Keratinocyte (primary cell): ENCODE measurements at regions not wholly inside any gene's neighbourhood (a gene's known extent, or its start where the extent isn't known, plus 50 kb on each side); places are given as distances from the start of the nearest gene placed in this dataset.

Source experiments
- DNase-seq: peaks from one replicate; pipeline ENCODE4 v3.0.0-alpha.2; 2011; ENCODE audit warnings: low read depth, missing footprints, low spot score
- FAIRE-seq: peaks from 2 replicates; lab custom pipeline; 2011; peaks lifted over from hg19 to GRCh38; lab: Jason Lieb, UNC
- H2AFZ ChIP-seq: 2 replicates; pipeline ENCODE4 v1.6.0; 2012; ENCODE audit warnings: low read length, control low read depth, inconsistent platforms; ENCODE audit not compliant: control insufficient read depth
- H3K27ac ChIP-seq: 2 replicates; pipeline ENCODE4 v1.5.1; 2011; ENCODE audit warnings: low read length; ENCODE audit not compliant: control insufficient read depth, insufficient read depth
- H3K27me3 ChIP-seq: 3 replicates; pipeline ENCODE4 v1.6.0; 2011; ENCODE audit warnings: low read length; ENCODE audit not compliant: control insufficient read depth, insufficient read depth; ENCODE audit errors: extremely low read depth
- H3K36me3 ChIP-seq, 2 experiments: 2 replicates in 1 of 2; 3 replicates in 1 of 2; pipeline ENCODE4 v1.5.1; 2011; ENCODE audit warnings: low read length in 2 of 2, mild to moderate bottlenecking in 1 of 2; ENCODE audit not compliant: control insufficient read depth in 2 of 2, insufficient read depth in 2 of 2; ENCODE audit errors: extremely low read depth in 1 of 2
- H3K4me1 ChIP-seq: 3 replicates; pipeline ENCODE4 v1.5.1; 2011; ENCODE audit warnings: low read length; ENCODE audit not compliant: control insufficient read depth, insufficient read depth; ENCODE audit errors: extremely low read depth
- H3K4me2 ChIP-seq: 3 replicates; pipeline ENCODE4 v1.6.0; 2011; ENCODE audit warnings: low read depth, low read length; ENCODE audit not compliant: control insufficient read depth, insufficient read depth; ENCODE audit errors: extremely low read depth
- H3K4me3 ChIP-seq, 3 experiments: fragments of 200-600 bp in 1 of 3; sonication (generic) in 1 of 3; 2 replicates in 2 of 3; 3 replicates in 1 of 3; pipeline ENCODE4 v1.5.1; 2011 to 2016; ENCODE audit warnings: low read length in 3 of 3, mild to moderate bottlenecking in 3 of 3, control low read depth in 2 of 3, inconsistent platforms in 1 of 3, low read depth in 1 of 3, mixed read lengths in 1 of 3, mixed run types in 1 of 3, moderate library complexity in 1 of 3; ENCODE audit not compliant: control insufficient read depth in 2 of 3, insufficient read depth in 2 of 3; ENCODE audit errors: extremely low read depth in 1 of 3
- H3K79me2 ChIP-seq: 2 replicates; pipeline ENCODE4 v1.6.0; 2012; ENCODE audit warnings: low read length; ENCODE audit not compliant: control insufficient read depth, insufficient read depth
- H3K9ac ChIP-seq: 3 replicates; pipeline ENCODE4 v1.6.0; 2011; ENCODE audit warnings: low read length; ENCODE audit not compliant: control insufficient read depth, insufficient read depth; ENCODE audit errors: extremely low read depth
- H3K9me1 ChIP-seq: 3 replicates; pipeline ENCODE4 v1.6.0; 2011; ENCODE audit warnings: low read length; ENCODE audit not compliant: control insufficient read depth, insufficient read depth; ENCODE audit errors: extremely low read depth
- H3K9me3 ChIP-seq: 2 replicates; pipeline ENCODE4 v1.5.1; 2012; ENCODE audit warnings: low read depth, low read length; ENCODE audit not compliant: control insufficient read depth
- H4K20me1 ChIP-seq: 3 replicates; pipeline ENCODE4 v1.6.0; 2011; ENCODE audit warnings: low read length; ENCODE audit not compliant: control insufficient read depth, insufficient read depth; ENCODE audit errors: extremely low read depth
- CTCF ChIP-seq, 3 experiments: IDR thresholded peaks in 1 of 3; conservative IDR thresholded peaks in 1 of 3; optimal IDR thresholded peaks in 1 of 3; 2 replicates in 2 of 3; 3 replicates in 1 of 3; pipeline versions ENCODE3 to v1.5.1; 2011; ENCODE audit warnings: low read length in 3 of 3, mild to moderate bottlenecking in 3 of 3, moderate library complexity in 2 of 3, control low read depth in 1 of 3, inconsistent platforms in 1 of 3; ENCODE audit not compliant: insufficient read depth in 2 of 3; ENCODE audit errors: extremely low read depth in 1 of 3
- EZH2 ChIP-seq: IDR thresholded peaks from one replicate; pipeline ENCODE4 v1.6.1; 2012; ENCODE audit warnings: inconsistent platforms, mild to moderate bottlenecking, low read length, moderate library complexity
- dilution Hi-C: fragments of 300-500 bp; cut with MboI; formaldehyde crosslinking; loops from one replicate; pipeline ENCODE4 v1.7.0; 2020; ENCODE audit warnings: low sequenced_read_pairs; ENCODE audit not compliant: extremely low pct_ligation_motif_present

- no peaks in the 10 kb centered on the region for H3K27me3 ChIP-seq
- DNase-seq (no peak), FAIRE-seq (no peak)
- H2AFZ ChIP-seq, result no peak overlapping the region
- no peaks in the 10 kb centered on the region for H3K36me3 ChIP-seq
- no peaks in the 10 kb centered on the region for H3K9me3 ChIP-seq
- H3K4me2 ChIP-seq, result no peak overlapping the region
- H4K20me1 ChIP-seq, result no peaks in the 10 kb centered on the region
- H3K4me1 ChIP-seq, result peaks cover 2% of the 10 kb centered on the region
- no peaks in the 10 kb centered on the region for H3K79me2 ChIP-seq
- no peak for TF ChIP-seq EZH2
- TF ChIP-seq CTCF (optimal IDR thresholded peaks at IDR 0.05 in 1 of 3, IDR thresholded peaks at IDR 0.05 in 1 of 3, conservative IDR thresholded peaks at IDR 0.05 in 1 of 3; ENCODE audit: extremely low read depth in 1 of 3, insufficient read depth in 2 of 3, low read length in 3 of 3), result no peak
- no peak overlapping the region for H3K27ac ChIP-seq
- dilution Hi-C loops, result no loop called here
- no peak overlapping the region for H3K4me3 ChIP-seq
- H3K9me1 ChIP-seq, result no peaks in the 10 kb centered on the region
- H3K9ac ChIP-seq, result no peak overlapping the region
Measured at GRCh38 chr17:13398091-13398490, 203.6 kb downstream of the HS3ST3A1 start.

GRCh38 chr17:13395862-13396261 lies 205.9 kb downstream of the HS3ST3A1 start:
- Histone ChIP-seq H3K36me3 (no peaks in the 10 kb centered on the region), H3K9me1 (no peaks in the 10 kb centered on the region), H3K9me3 (no peaks in the 10 kb centered on the region), H4K20me1 (no peaks in the 10 kb centered on the region), H3K4me1 (peaks cover 2% of the 10 kb centered on the region), H3K79me2 (no peaks in the 10 kb centered on the region), H3K27me3 (no peaks in the 10 kb centered on the region), H3K27ac (no peak overlapping the region), H2AFZ (no peak overlapping the region), H3K4me2 (no peak overlapping the region), H3K9ac (no peak overlapping the region), H3K4me3 (no peak overlapping the region)
- dilution Hi-C loops, result no loop called here
- no peak for FAIRE-seq
- no peak for DNase-seq
- TF ChIP-seq CTCF (optimal IDR thresholded peaks at IDR 0.05 in 1 of 3, IDR thresholded peaks at IDR 0.05 in 1 of 3, conservative IDR thresholded peaks at IDR 0.05 in 1 of 3; ENCODE audit: extremely low read depth in 1 of 3, insufficient read depth in 2 of 3, low read length in 3 of 3), result no peak
- TF ChIP-seq EZH2, result no peak
